WTC11 (cell line): ENCODE measurements at regions not wholly inside any gene's neighbourhood (a gene's known extent, or its start where the extent isn't known, plus 50 kb on each side); places are given as distances from the start of the nearest gene placed in this dataset.
A peak's percentile ranks its signal among the peaks of the same experiment; 100 is the strongest.

ENCODE experiments used
- ATAC-seq: fragments of 200-7000 bp; cut with Tn5 transposase; 2 replicates; pipeline ENCODE4 v1.10.0; 2021; ENCODE audit warnings: mild to moderate bottlenecking, moderate library complexity
- CTCF ChIA-PET: fragments of 300-600 bp; sonication (Branson Sonifier 250); formaldehyde crosslinking; loops from one replicate; lab custom pipeline; 2021; ENCODE audit warnings: antibody characterized with exemption; lab: Charles Lee
- POLR2A ChIA-PET: fragments of 350-600 bp; sonication (Branson Sonifier 250); formaldehyde crosslinking; loops from one replicate; lab custom pipeline; 2021; ENCODE audit warnings: antibody characterized with exemption; lab: Charles Lee
- DNase-seq: peaks from one replicate; pipeline ENCODE4 v3.0.0; 2021; ENCODE audit warnings: low spot score
- H3K27ac Mint-ChIP-seq: 2 replicates; pipeline ENCODE4 v1.8.0; 2021; ENCODE audit warnings: mixed read lengths
- H3K27me3 Mint-ChIP-seq: 2 replicates; pipeline ENCODE4 v1.8.0; 2021; ENCODE audit warnings: low read depth, mild to moderate bottlenecking, moderate library complexity, mixed read lengths
- H3K36me3 Mint-ChIP-seq: 2 replicates; pipeline ENCODE4 v1.8.0; 2021; ENCODE audit warnings: mixed read lengths
- H3K4me1 Mint-ChIP-seq: 2 replicates; pipeline ENCODE4 v1.8.0; 2022; ENCODE audit warnings: mixed read lengths
- H3K4me3 Mint-ChIP-seq: 2 replicates; pipeline ENCODE4 v1.8.0; 2021; ENCODE audit warnings: mild to moderate bottlenecking, moderate library complexity, mixed read lengths
- H3K9me3 Mint-ChIP-seq: 2 replicates; pipeline ENCODE4 v1.8.0; 2021; ENCODE audit warnings: mixed read lengths
- HMGA2 ChIP-seq: fragments of 250-450 bp; sonication (Bioruptor Pico); IDR thresholded peaks from 2 replicates; pipeline ENCODE4 v1.4.0; 2021; ENCODE audit warnings: mild to moderate bottlenecking, moderate library complexity
- NR3C1 ChIP-seq: sonication (generic); formaldehyde crosslinking; conservative IDR thresholded peaks from 2 replicates; pipeline ENCODE4 v1.8.1; 2023; ENCODE audit warnings: low read depth, mild to moderate bottlenecking, missing genetic modification reagents
- PRRX2 ChIP-seq: fragments of 250-450 bp; sonication (Bioruptor Pico); IDR thresholded peaks from 2 replicates; pipeline ENCODE4 v1.8.0; 2021; ENCODE audit warnings: mild to moderate bottlenecking
- RELA ChIP-seq: sonication (generic); formaldehyde crosslinking; IDR thresholded peaks from 2 replicates; pipeline ENCODE4 v1.8.1; 2022; ENCODE audit warnings: missing genetic modification reagents, mild to moderate bottlenecking, borderline replicate concordance
- TCF7 ChIP-seq: sonication (generic); formaldehyde crosslinking; IDR thresholded peaks from 2 replicates; pipeline ENCODE4 v1.8.0; 2022; ENCODE audit warnings: mild to moderate bottlenecking, low read depth, missing genetic modification reagents, moderate library complexity
- TEAD4 ChIP-seq: sonication (generic); formaldehyde crosslinking; IDR thresholded peaks from 2 replicates; pipeline ENCODE4 v1.8.0; 2022; ENCODE audit warnings: mild to moderate bottlenecking, missing genetic modification reagents
- ZNF138 ChIP-seq: sonication (generic); formaldehyde crosslinking; conservative IDR thresholded peaks from 2 replicates; pipeline ENCODE4 v1.8.1; 2022; ENCODE audit warnings: mild to moderate bottlenecking, moderate library complexity, missing genetic modification reagents
- ZNF317 ChIP-seq: sonication (generic); formaldehyde crosslinking; IDR thresholded peaks from 2 replicates; pipeline ENCODE4 v1.8.1; 2023; ENCODE audit warnings: low read depth, mild to moderate bottlenecking, moderate library complexity, missing genetic modification reagents, borderline replicate concordance
- ZNF396 ChIP-seq: fragments of 250-450 bp; sonication (Bioruptor Pico); IDR thresholded peaks from 2 replicates; pipeline ENCODE4 v1.8.0; 2021; ENCODE audit warnings: mild to moderate bottlenecking, moderate library complexity, borderline replicate concordance
- ZNF423 ChIP-seq: fragments of 250-450 bp; sonication (Bioruptor Pico); IDR thresholded peaks from 2 replicates; pipeline ENCODE4 v2.1.2; 2022; ENCODE audit warnings: mild to moderate bottlenecking, moderate library complexity
- TF ChIP-seq, protein P1 (sequence below): sonication (generic); formaldehyde crosslinking; IDR thresholded peaks from 2 replicates; pipeline ENCODE4 v1.8.1; 2022; ENCODE audit warnings: missing genetic modification reagents, borderline replicate concordance
- TF ChIP-seq, protein P2 (sequence below): sonication (generic); formaldehyde crosslinking; IDR thresholded peaks from 2 replicates; pipeline ENCODE4 v1.8.1; 2023; ENCODE audit warnings: mild to moderate bottlenecking, missing genetic modification reagents
- TF ChIP-seq, protein P3 (sequence below): sonication (generic); formaldehyde crosslinking; IDR thresholded peaks from 2 replicates; pipeline ENCODE4 v1.8.1; 2023; ENCODE audit warnings: mild to moderate bottlenecking, missing genetic modification reagents, moderate library complexity
- TF ChIP-seq, protein P4 (sequence below): fragments of 250-450 bp; sonication (Bioruptor Pico); IDR thresholded peaks from 2 replicates; pipeline ENCODE4 v2.1.2; 2022; ENCODE audit warnings: mild to moderate bottlenecking, moderate library complexity
- TF ChIP-seq, protein P5 (sequence below): sonication (generic); formaldehyde crosslinking; conservative IDR thresholded peaks from 2 replicates; pipeline ENCODE4 v1.8.1; 2023; ENCODE audit warnings: mild to moderate bottlenecking, low read depth, missing genetic modification reagents, moderate library complexity
- TF ChIP-seq, protein P6 (sequence below): fragments of 250-450 bp; sonication (Bioruptor Pico); IDR thresholded peaks from 2 replicates; pipeline ENCODE4 v1.8.0; 2021; ENCODE audit warnings: mild to moderate bottlenecking
- TF ChIP-seq, protein P7 (sequence below): sonication (generic); formaldehyde crosslinking; IDR thresholded peaks from 2 replicates; pipeline ENCODE4 v1.8.0; 2022; ENCODE audit warnings: missing genetic modification reagents
- TF ChIP-seq, protein P8 (sequence below): sonication (generic); formaldehyde crosslinking; conservative IDR thresholded peaks from 2 replicates; pipeline ENCODE4 v1.8.1; 2022; ENCODE audit warnings: mild to moderate bottlenecking, missing genetic modification reagents

DNA sequence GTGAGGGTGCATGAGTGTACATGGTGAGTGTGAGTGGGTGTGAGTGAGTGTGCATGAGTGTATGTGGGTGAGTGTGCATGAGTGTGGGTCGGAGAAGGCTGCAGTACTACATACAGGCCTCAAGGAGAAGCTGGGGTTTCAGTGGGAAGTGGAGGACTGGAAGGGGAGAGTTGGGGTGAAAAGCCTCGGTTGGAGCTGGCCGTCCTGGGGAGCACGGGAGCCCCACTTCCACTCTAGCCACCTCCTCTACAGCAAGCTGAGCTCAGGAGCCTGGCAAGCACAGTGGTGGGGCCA lies 68.7 kb upstream of the HPCAL1 start:
- ATAC-seq (no peak), DNase-seq (peak; percentile 6)
- TF ChIP-seq, protein P1, sequence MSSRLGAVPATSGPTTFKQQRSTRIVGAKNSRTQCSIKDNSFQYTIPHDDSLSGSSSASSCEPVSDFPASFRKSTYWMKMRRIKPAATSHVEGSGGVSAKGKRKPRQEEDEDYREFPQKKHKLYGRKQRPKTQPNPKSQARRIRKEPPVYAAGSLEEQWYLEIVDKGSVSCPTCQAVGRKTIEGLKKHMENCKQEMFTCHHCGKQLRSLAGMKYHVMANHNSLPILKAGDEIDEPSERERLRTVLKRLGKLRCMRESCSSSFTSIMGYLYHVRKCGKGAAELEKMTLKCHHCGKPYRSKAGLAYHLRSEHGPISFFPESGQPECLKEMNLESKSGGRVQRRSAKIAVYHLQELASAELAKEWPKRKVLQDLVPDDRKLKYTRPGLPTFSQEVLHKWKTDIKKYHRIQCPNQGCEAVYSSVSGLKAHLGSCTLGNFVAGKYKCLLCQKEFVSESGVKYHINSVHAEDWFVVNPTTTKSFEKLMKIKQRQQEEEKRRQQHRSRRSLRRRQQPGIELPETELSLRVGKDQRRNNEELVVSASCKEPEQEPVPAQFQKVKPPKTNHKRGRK = no peak
- TF ChIP-seq RELA (CRISPR knock-in tag) = no peak
- no peak for TF ChIP-seq ZNF317 (CRISPR knock-in tag)
- TF ChIP-seq ZNF396 (CRISPR knock-in tag) = no peak
- TF ChIP-seq, protein P2, sequence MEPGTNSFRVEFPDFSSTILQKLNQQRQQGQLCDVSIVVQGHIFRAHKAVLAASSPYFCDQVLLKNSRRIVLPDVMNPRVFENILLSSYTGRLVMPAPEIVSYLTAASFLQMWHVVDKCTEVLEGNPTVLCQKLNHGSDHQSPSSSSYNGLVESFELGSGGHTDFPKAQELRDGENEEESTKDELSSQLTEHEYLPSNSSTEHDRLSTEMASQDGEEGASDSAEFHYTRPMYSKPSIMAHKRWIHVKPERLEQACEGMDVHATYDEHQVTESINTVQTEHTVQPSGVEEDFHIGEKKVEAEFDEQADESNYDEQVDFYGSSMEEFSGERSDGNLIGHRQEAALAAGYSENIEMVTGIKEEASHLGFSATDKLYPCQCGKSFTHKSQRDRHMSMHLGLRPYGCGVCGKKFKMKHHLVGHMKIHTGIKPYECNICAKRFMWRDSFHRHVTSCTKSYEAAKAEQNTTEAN (CRISPR knock-in tag) = 0 out of 2 replicates have a peak, but pooled peaks have one; percentile 66
- TF ChIP-seq, protein P3, sequence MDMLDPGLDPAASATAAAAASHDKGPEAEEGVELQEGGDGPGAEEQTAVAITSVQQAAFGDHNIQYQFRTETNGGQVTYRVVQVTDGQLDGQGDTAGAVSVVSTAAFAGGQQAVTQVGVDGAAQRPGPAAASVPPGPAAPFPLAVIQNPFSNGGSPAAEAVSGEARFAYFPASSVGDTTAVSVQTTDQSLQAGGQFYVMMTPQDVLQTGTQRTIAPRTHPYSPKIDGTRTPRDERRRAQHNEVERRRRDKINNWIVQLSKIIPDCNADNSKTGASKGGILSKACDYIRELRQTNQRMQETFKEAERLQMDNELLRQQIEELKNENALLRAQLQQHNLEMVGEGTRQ (CRISPR knock-in tag) = no peak
- no peak for TF ChIP-seq NR3C1 (CRISPR knock-in tag)
- POLR2A ChIA-PET = no interaction called here
- Mint-ChIP-seq H3K9me3 (peaks cover 10% of the 10 kb centered on the region), H3K4me3 (no peak overlapping the region), H3K36me3 (no peaks in the 10 kb centered on the region), H3K27me3 (no peaks in the 10 kb centered on the region), H3K4me1 (no peaks in the 10 kb centered on the region), H3K27ac (peak overlapping the region; percentile 28; the same call in 1 of the 2 replicates)
- CTCF ChIA-PET = interaction anchor here (0.7 to 1.6 kb wide), 6 partner anchors 22 to 201 kb away, joined by 3 to 6 read pairs (median 4); partner anchors contain the start of gene HPCAL1

DNA sequence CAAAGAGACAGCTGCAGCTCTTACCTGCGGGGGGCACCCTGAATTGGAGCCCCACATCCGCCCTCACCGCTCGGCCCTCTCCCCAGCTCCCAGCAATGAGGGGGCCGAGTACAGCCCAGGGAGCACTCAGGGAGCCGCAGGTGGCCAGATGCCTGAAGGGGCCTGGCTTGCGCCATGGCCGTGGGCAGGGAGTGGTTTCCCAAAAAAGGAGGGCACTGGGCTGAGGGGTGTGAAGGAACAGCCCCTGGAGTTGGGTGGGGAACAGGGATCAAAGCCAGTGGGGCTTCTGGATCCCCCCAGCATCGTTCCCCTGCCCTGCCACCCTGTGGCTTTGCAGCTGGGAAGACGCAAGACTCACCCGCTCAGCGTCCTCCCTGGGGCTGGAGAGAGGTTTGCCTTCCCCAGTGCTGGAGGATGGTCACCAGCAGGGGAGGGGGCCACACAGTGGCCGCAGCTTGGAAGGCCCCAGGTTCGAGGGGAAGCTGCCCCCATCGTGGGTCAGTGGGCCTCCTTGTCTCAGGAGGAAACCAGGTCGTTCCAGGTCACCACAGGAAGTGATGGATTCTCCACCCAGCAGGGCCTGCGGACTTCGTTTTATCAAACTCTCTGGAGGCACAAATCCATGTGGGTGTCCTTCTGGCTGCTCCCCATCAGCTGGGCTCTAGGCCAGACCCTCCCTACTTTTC lies 68.2 kb upstream of the HPCAL1 start:
- POLR2A ChIA-PET = no interaction called here
- Mint-ChIP-seq H3K9me3 (peaks cover 10% of the 10 kb centered on the region), H3K27ac (no peak overlapping the region), H3K36me3 (no peaks in the 10 kb centered on the region), H3K4me3 (no peak overlapping the region), H3K4me1 (no peaks in the 10 kb centered on the region), H3K27me3 (no peaks in the 10 kb centered on the region)
- TF ChIP-seq TEAD4 (CRISPR knock-in tag) (no peak), ZNF423 (CRISPR knock-in tag) (no peak), ZNF396 (CRISPR knock-in tag) (no peak), ZNF317 (CRISPR knock-in tag) (no peak), ZNF138 (CRISPR knock-in tag) (no peak), PRRX2 (no peak), HMGA2 (CRISPR knock-in tag) (no peak), TCF7 (no peak)
- TF ChIP-seq, protein P4, sequence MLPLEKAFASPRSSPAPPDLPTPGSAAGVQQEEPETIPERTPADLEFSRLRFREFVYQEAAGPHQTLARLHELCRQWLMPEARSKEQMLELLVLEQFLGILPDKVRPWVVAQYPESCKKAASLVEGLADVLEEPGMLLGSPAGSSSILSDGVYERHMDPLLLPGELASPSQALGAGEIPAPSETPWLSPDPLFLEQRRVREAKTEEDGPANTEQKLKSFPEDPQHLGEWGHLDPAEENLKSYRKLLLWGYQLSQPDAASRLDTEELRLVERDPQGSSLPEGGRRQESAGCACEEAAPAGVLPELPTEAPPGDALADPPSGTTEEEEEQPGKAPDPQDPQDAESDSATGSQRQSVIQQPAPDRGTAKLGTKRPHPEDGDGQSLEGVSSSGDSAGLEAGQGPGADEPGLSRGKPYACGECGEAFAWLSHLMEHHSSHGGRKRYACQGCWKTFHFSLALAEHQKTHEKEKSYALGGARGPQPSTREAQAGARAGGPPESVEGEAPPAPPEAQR (CRISPR knock-in tag) = no peak
- TF ChIP-seq, protein P5, sequence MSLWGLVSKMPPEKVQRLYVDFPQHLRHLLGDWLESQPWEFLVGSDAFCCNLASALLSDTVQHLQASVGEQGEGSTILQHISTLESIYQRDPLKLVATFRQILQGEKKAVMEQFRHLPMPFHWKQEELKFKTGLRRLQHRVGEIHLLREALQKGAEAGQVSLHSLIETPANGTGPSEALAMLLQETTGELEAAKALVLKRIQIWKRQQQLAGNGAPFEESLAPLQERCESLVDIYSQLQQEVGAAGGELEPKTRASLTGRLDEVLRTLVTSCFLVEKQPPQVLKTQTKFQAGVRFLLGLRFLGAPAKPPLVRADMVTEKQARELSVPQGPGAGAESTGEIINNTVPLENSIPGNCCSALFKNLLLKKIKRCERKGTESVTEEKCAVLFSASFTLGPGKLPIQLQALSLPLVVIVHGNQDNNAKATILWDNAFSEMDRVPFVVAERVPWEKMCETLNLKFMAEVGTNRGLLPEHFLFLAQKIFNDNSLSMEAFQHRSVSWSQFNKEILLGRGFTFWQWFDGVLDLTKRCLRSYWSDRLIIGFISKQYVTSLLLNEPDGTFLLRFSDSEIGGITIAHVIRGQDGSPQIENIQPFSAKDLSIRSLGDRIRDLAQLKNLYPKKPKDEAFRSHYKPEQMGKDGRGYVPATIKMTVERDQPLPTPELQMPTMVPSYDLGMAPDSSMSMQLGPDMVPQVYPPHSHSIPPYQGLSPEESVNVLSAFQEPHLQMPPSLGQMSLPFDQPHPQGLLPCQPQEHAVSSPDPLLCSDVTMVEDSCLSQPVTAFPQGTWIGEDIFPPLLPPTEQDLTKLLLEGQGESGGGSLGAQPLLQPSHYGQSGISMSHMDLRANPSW = no peak
- TF ChIP-seq, protein P6, sequence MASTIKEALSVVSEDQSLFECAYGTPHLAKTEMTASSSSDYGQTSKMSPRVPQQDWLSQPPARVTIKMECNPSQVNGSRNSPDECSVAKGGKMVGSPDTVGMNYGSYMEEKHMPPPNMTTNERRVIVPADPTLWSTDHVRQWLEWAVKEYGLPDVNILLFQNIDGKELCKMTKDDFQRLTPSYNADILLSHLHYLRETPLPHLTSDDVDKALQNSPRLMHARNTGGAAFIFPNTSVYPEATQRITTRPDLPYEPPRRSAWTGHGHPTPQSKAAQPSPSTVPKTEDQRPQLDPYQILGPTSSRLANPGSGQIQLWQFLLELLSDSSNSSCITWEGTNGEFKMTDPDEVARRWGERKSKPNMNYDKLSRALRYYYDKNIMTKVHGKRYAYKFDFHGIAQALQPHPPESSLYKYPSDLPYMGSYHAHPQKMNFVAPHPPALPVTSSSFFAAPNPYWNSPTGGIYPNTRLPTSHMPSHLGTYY (CRISPR knock-in tag) = no peak
- TF ChIP-seq, protein P7, sequence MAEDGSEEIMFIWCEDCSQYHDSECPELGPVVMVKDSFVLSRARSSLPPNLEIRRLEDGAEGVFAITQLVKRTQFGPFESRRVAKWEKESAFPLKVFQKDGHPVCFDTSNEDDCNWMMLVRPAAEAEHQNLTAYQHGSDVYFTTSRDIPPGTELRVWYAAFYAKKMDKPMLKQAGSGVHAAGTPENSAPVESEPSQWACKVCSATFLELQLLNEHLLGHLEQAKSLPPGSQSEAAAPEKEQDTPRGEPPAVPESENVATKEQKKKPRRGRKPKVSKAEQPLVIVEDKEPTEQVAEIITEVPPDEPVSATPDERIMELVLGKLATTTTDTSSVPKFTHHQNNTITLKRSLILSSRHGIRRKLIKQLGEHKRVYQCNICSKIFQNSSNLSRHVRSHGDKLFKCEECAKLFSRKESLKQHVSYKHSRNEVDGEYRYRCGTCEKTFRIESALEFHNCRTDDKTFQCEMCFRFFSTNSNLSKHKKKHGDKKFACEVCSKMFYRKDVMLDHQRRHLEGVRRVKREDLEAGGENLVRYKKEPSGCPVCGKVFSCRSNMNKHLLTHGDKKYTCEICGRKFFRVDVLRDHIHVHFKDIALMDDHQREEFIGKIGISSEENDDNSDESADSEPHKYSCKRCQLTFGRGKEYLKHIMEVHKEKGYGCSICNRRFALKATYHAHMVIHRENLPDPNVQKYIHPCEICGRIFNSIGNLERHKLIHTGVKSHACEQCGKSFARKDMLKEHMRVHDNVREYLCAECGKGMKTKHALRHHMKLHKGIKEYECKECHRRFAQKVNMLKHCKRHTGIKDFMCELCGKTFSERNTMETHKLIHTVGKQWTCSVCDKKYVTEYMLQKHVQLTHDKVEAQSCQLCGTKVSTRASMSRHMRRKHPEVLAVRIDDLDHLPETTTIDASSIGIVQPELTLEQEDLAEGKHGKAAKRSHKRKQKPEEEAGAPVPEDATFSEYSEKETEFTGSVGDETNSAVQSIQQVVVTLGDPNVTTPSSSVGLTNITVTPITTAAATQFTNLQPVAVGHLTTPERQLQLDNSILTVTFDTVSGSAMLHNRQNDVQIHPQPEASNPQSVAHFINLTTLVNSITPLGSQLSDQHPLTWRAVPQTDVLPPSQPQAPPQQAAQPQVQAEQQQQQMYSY (CRISPR knock-in tag) = no peak
- TF ChIP-seq, protein P8, sequence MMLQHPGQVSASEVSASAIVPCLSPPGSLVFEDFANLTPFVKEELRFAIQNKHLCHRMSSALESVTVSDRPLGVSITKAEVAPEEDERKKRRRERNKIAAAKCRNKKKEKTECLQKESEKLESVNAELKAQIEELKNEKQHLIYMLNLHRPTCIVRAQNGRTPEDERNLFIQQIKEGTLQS (CRISPR knock-in tag) = no peak
- ATAC-seq = no peak
- DNase-seq = peak; percentile 8
- CTCF ChIA-PET = interaction anchor here (0.6 to 2.3 kb wide), 8 partner anchors 23 to 461 kb away, joined by 3 to 9 read pairs (median 4); partner anchors contain the start of gene HPCAL1
